ENCODE measurements at regions not wholly inside any gene's neighbourhood (a gene's known extent, or its start where the extent isn't known, plus 50 kb on each side); places are given as distances from the start of the nearest gene placed in this dataset.
A peak's percentile ranks its signal among the peaks of the same experiment; 100 is the strongest.
"Not testable (repeated sequence)": the region's sequence is repeated elsewhere in the genome, so short reads cannot be mapped to it uniquely, and the experiment has no call there.

DNA sequence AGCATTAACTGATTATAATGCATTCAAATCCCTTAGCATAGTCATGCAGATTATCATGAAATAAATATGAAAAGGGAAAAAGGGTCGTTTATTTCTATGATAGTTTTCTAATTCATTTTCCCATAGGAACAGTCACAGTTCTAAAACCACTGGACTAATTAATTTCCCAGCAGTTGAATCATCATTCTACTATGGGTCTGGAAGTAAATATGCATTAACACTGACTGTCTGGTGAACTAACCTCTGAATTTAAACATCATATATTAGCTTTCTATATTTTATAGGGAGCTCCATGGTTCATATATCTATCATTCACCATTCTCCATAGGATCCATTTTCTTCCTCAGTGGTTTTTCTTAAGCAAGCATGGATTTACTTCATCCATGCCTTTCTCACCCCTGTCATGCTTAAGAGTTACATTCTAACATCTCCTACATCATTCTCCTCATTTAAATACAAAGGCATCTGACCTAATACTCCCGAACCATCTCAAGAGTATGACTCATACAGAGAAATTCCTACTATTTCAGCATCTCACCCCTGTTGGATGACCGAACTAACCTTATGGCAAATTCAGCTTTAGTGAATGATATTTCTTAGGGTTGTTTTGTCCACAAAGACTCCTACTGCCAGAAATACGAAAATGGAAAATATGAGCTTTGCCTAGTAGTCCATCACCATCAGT lies 198.7 kb upstream of the ADAMTS3 start:
- peak; percentile 92 for DNase-seq

- DNase-seq, result not testable (repeated sequence)
These were observed 196.8 kb upstream of the ADAMTS3 start for GRCh38 chr4:72765788-72766187.

DNA sequence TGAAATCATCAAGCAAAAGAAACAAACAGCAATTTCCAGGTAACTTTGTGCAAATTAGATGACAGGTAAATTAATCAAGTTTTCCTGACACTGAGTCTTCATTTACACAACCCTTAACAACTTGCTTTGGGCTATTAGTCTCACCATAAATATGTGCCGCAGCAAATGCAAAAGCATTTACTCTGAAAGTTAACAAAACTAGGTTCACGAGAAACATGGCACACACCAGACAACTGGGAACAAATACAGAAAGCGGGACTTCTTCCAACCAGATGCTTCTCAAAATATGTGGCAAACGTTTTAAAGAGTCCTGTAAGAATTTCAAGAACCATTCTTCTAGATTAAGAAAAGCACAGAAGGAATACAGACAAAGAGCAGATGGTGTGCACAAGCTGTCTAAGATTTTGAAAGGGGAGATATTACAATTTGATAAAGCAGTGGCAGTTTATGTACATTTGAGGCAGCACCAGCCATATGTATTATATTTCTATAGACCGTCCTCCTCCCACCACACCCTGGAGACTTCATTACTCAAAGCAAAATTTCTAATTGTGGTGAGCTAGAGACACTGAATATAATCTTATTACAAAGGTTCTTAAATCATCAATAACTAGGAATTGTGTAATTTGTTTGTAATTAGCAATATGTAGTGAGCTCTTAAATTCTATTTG lies 192.5 kb upstream of the ADAMTS3 start:
- no peak for DNase-seq

GRCh38 chr4:72753414-72753813 lies 184.4 kb upstream of the ADAMTS3 start:
- not testable (repeated sequence) for DNase-seq

DNA sequence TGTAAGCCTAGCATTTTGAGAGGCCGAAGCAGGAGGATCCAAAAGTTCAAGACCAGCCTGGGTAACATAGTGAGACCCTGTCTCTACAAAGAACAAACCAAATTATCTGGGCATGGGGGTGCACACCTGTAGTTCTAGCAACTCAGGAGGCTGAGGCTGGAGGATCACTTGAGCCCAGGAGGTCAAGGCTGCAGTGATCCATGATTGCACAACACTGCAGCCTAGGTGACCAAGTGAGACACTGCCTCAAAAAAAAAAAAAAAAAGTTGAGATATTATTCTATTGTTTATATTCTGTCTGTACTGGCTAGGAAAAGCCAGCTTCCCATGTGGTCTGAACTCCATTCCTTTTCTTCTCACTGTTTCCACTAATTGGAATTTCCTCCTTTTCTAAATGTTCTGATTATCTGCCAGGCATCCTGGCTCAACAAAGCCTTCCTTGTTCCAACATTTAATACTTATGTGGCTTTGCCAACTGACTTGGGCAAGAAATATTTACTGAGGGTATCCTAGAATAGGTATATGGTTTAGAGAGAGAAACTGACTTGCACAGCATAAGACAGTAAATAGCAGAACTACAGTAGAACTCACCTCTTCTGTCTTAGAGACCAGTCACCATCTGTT lies 175.2 kb upstream of the ADAMTS3 start:
- no peak for DNase-seq

DNA sequence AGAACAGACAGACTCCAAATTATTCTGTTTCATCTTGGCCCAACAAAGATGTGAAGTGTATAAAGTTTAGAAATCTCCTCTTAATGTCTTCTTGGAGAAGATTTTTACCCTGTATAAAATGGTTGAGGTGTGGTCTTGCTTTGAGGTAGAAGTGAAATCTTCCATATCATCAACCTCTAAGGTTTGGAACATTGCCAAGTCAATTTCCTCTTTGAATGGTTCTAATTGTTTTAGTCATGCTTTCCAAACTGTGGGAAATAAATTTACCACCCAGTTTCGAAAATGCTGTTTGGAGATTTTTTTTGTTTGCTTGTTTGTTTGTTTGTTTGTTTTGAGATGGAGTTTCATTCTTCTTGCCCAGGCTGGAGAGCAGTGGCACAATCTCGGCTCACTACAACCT lies 174.1 kb upstream of the ADAMTS3 start:
- DNase-seq, result no peak

DNA sequence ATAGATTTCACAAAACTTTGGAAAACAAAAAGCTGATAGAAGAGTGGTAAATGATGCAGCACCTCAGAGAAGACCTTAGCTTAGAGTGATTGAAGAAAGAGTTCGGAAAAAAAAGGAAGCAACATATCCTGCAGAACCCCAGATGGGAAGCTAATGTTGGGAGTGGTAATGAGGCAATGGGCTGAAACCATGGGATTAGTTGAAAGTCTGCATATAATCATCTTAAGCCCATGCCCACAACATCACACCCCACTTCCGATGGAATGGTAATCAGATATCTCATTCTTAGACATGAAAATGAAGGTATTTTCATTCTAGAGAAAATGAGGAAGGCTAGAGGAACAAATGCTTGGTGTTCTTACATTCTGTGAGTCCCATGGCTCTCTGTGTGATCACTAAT lies 146.3 kb upstream of the ADAMTS3 start:
- no peak for DNase-seq

DNA sequence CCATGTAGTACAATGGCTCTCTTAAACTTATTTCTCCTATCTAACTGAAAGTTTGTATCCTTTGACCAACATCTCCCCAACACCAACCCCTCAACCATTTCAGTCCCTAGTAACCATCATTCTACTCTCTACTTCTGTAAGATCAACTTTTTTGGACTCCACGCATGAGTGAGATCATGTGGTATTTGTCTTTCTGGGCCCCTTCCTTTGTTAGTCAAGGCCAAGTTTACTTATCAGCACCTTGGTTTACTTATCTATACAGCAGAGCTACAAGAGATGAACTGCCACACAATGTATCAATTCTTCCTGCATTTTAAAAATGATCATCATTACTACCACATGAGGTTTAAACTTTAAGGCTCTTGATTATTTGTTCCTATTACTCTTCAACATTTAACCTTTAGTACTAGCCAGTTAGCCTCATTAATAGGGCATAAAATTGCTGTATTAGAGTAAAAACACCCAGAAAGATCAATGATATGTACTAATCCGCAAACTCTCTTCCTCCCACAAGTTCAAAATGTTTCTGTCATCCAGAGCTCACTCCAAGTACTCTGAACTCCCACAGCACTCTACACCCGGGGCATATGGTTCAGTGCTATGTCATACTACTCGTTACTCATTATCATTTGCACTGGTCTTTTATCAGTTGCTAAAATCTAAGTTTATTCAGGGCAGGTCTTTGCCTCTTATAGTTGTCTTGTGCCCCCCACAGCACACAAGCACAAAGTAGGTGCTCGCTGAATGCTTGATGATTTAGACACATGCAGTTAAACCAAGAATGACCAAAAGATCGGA lies 145.7 kb upstream of the ADAMTS3 start:
- no peak for DNase-seq

GRCh38 chr4:72712997-72713396 lies 144.0 kb upstream of the ADAMTS3 start:
- no peak for DNase-seq

DNA sequence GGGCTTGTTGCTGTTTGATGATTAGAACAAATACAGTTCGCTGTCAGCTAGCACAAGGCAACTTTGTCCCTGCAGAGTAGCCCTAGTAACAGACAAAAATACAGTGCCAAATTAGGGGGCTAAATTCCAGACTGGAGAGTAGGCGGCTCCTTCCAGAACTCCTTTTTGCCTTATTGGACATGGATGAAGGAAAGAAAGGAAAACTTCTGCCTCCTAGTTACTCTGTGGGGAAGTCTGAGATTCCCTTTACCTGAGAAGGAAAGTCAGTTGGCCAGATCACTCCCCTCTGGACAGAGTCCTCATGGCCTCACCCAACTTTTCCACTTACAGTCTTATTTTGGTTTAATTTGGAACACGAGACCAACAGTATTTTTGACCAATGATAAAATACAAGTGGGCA lies 140.5 kb upstream of the ADAMTS3 start:
- DNase-seq, result no peak

DNA sequence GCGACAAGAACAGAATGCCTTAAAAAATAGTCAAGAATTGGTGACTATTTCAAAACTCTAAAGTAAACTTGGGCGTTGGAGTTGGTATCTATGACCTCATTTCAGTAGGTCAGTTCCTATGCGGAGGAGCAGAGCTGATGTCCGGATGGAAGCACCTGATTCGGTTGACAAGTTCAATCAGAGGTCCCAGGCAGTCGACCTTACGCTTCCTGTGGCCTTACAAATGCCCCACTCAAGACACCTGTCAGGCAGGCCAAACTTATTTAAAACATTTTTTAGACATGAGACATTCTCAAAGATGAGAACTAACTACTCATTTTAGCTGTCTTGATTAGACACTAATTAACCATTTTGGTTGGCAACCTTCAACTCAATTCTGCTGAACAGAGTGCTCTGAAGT lies 137.7 kb upstream of the ADAMTS3 start:
- no peak for DNase-seq

DNA sequence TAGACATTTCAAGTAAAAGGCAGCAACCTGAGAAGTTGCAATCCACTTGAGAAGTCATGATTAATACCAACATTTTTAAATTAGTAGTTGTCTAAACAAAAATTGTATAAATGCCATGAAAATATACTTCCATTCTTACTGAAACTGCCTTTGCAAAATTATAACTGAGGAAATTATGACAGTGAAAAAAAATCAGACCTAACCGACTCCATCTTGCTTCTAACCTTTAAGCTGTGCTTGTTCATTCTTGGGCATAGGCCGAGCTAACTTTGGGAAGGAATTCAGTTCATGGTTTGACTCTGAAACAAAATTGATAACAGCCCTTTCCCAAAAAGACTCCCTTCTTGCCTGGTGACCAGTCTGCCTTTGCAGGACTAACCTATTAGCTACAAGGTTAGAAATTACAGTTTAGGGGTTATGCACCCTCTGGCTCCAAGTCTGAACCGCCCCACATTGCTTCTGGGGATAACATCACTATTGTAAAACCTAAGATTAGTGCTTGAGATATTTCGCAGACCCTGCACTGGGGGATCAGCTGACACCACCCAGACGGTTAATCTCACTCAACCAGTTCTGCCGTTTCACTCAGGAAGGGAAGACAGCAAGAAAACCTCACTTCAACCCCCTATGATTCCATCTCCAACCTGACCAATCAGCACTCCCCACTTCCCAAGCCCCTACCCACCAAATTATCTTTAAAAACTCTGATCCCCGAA lies 136.1 kb upstream of the ADAMTS3 start:
- DNase-seq, result not testable (repeated sequence)

DNA sequence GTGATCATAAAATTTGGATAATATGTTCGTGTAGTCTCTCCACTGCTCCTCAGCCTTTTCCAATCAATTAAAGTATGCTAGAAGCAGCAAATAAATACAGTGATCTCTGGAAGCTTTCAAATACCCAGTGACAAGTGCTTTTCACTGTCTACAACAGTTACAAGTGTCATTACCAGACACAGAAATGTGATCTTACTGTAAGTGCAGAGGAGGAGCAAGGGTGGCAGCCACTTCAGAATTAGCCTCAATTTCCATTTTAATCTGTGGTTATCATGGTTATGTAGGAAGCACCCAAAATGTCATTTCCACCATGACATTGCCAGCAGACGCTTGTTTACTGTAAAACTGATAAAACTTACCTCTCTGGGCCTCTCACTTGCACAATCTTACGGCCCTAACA lies 133.9 kb upstream of the ADAMTS3 start:
- DNase-seq, result no peak

GRCh38 chr4:72701987-72702819 lies 133.2 kb upstream of the ADAMTS3 start:
- DNase-seq, result peak; percentile 73

DNA sequence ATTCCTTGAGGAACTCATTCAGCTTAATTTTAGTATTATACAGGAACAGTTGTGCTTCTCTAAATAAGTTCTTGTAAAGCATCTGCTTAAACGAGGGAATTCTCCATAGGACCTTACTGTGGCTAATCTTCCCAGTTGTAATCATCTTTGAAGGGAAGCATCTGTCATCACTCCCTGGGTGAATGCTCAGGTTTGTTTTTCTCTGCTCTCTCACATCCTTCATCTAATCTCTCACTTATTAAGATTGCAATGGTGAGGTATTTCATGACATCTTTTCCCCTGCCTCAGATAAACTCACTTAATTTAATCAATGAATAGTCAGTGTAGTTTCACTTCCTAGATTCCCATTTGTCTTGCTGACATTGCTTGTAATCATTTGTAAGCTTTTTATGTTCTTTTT lies 121.8 kb upstream of the ADAMTS3 start:
- peak; percentile 87 for DNase-seq

- no peak for DNase-seq
These were observed 120.9 kb upstream of the ADAMTS3 start for GRCh38 chr4:72689923-72690322.

GRCh38 chr4:72686390-72686789 lies 117.4 kb upstream of the ADAMTS3 start:
- DNase-seq, result not testable (repeated sequence)

- DNase-seq, result no peak
These were observed 110.6 kb upstream of the ADAMTS3 start for GRCh38 chr4:72679666-72680065.

GRCh38 chr4:72677886-72678285 lies 108.9 kb upstream of the ADAMTS3 start:
- no peak for DNase-seq

GRCh38 chr4:72677265-72677664 lies 108.2 kb upstream of the ADAMTS3 start:
- DNase-seq, result no peak

DNA sequence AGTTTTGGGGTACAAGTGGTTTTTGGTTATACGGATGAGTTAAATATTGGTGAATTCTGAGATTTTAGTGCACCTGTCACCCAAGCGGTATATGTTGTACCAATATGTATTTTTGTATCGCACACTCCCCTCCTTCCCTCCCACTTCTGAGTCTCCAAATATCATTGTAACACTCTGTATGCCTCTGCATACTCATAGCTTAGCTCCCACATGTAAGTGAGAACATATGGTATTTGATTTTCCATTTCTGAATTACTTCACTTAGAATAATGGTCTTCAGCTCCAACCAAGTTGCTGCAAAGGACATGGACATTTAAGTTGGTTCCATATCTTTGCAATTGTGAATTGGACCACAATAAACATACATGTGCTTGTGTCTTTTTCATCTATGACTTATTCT lies 103.0 kb upstream of the ADAMTS3 start:
- no peak for DNase-seq

DNA sequence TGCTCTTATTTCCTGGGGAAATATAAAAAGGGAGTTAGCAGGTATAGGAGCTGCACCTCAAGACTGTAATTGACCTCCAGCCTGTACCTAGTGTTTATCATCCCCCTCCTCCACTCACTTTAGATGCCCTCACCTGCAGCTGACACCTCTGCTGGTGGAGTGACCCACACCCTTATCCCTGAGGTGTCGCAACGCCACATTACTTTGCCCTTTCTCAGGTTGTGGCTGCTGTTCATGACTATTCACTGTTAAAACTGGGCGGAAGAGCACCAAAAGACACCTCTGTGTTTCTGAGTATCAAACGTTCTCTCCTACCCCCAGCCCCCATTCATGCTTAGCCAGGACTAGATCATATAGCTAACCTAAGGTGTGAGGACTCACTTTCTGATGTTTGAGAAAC lies 101.5 kb upstream of the ADAMTS3 start:
- no peak for DNase-seq

Measured in kidney glomerular epithelial cell (primary cell).